ENCODE measurements at regions not wholly inside any gene's neighbourhood (a gene's known extent, or its start where the extent isn't known, plus 50 kb on each side); places are given as distances from the start of the nearest gene placed in this dataset.

GRCh38 chr1:221069178-221069903 is 190.1 kb downstream of the HLX start:
- TF ChIP-seq POLR2AphosphoS5 (IDR thresholded peaks at IDR 0.05) (no peak), EP300 (conservative IDR thresholded peaks at IDR 0.05; ENCODE audit: poor library complexity, severe bottlenecking) (no peak), CTCF (IDR thresholded peaks at IDR 0.05; ENCODE audit: poor library complexity, severe bottlenecking) (no peak), EZH2 (IDR thresholded peaks at IDR 0.05; ENCODE audit: borderline replicate concordance, insufficient read depth, low read length, poor library complexity, severe bottlenecking) (no peak), TAF1 (IDR thresholded peaks at IDR 0.05; ENCODE audit: low read depth) (no peak), SMC3 (conservative IDR thresholded peaks at IDR 0.05; ENCODE audit: poor library complexity) (no peak), REST (IDR thresholded peaks at IDR 0.05; ENCODE audit: borderline replicate concordance) (no peak)
